DOHH2 (cell line): ENCODE measurements at regions not wholly inside any gene's neighbourhood (a gene's known extent, or its start where the extent isn't known, plus 50 kb on each side); places are given as distances from the start of the nearest gene placed in this dataset.

ENCODE experiments used
- H3F3A ChIP-seq: fragments of 200-600 bp; sonication (generic), shearing (Covaris generic); 2 replicates; pipeline ENCODE4 v1.6.0; 2016; ENCODE audit warnings: antibody characterized with exemption, mild to moderate bottlenecking; ENCODE audit not compliant: control insufficient read depth, insufficient read depth
- H3K27ac ChIP-seq: fragments of 200-600 bp; sonication (generic); 2 replicates; pipeline ENCODE4 v1.5.1; 2014; ENCODE audit warnings: low read depth, mild to moderate bottlenecking, low read length, moderate library complexity
- H3K27me3 ChIP-seq: fragments of 200-600 bp; sonication (generic); 2 replicates; pipeline ENCODE4 v1.6.1; 2014; ENCODE audit warnings: mild to moderate bottlenecking, low read length, mixed read lengths; ENCODE audit not compliant: control insufficient read depth
- H3K36me3 ChIP-seq: fragments of 200-600 bp; sonication (generic); 2 replicates; pipeline ENCODE4 v1.6.1; 2014; ENCODE audit warnings: mild to moderate bottlenecking, low read length, moderate library complexity, mixed read lengths; ENCODE audit not compliant: control insufficient read depth
- H3K4me1 ChIP-seq: fragments of 200-600 bp; sonication (generic); 2 replicates; pipeline ENCODE4 v1.6.1; 2014; ENCODE audit warnings: mild to moderate bottlenecking, low read length, mixed read lengths; ENCODE audit not compliant: control insufficient read depth
- H3K4me2 ChIP-seq: fragments of 200-600 bp; sonication (generic); 2 replicates; pipeline ENCODE4 v1.6.0; 2014; ENCODE audit warnings: mild to moderate bottlenecking, low read length, moderate library complexity
- H3K4me3 ChIP-seq: fragments of 200-600 bp; sonication (generic); 2 replicates; pipeline ENCODE4 v1.5.1; 2014; ENCODE audit warnings: mild to moderate bottlenecking, low read length, mixed read lengths
- H3K79me2 ChIP-seq: fragments of 200-600 bp; sonication (generic); 2 replicates; pipeline ENCODE4 v1.6.1; 2014; ENCODE audit warnings: mild to moderate bottlenecking, low read length, mixed read lengths; ENCODE audit not compliant: control insufficient read depth
- H3K9me2 ChIP-seq: fragments of 200-600 bp; sonication (generic); replicated peaks from 2 replicates; pipeline ENCODE4 v1.6.1; 2014; ENCODE audit warnings: mild to moderate bottlenecking, low read length, mixed read lengths; ENCODE audit not compliant: control insufficient read depth
- H3K9me3 ChIP-seq: fragments of 200-600 bp; sonication (generic); 2 replicates; pipeline ENCODE4 v1.6.1; 2014; ENCODE audit warnings: antibody characterized with exemption, low read length, mixed read lengths; ENCODE audit not compliant: control insufficient read depth, insufficient read depth
- H4K20me1 ChIP-seq: fragments of 200-600 bp; sonication (generic); 2 replicates; pipeline ENCODE4 v1.6.0; 2014; ENCODE audit warnings: low read depth, mild to moderate bottlenecking, antibody characterized with exemption, low read length, moderate library complexity; ENCODE audit not compliant: control insufficient read depth, insufficient read depth
- EZH2phosphoT487 ChIP-seq: fragments of 200-600 bp; sonication (generic); IDR thresholded peaks from 2 replicates; pipeline ENCODE4 v1.6.1; 2017; ENCODE audit warnings: borderline replicate concordance, mild to moderate bottlenecking, antibody characterized with exemption, low read length, moderate library complexity, mixed read lengths
- TF ChIP-seq, protein P1 (sequence below): fragments of 200-600 bp; sonication (generic); IDR thresholded peaks from one replicate; pipeline ENCODE4 v1.5.1; 2014; ENCODE audit warnings: antibody characterized with exemption, mild to moderate bottlenecking, low read depth, low read length; ENCODE audit not compliant: poor library complexity, severe bottlenecking

DNA sequence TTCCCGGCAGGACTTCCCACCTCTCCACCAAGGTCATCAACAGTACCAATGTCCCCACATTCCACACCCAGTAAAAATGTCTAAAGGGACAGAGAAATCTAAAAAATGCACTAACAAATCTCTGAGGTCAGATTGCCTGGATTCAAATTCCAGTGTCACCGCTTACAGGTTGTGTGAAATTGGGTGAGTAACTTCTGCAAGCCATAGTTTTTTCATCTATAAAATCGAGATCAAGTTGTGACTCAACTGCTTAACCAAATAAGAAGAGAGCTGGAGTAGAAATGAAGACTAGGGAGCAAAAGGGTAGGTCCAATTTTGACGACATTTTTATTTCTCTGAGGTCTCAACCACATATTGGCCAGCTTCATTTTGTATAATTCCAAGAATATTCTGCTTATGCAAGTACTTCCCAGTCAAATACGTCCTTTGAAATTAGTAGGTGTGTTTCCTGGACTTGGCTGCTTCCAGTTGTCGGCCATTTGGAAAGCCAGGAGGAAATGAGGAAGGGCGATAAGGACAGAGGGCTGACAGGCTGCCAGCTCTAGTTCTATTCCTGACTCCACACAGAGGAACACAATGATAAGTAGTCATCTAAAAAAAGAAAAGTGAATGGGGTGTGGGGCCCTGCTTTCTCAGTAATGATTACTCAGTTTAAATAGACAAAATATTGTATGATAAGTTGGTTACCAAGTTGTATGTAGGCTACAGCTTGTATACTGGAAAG lies 57.7 kb upstream of the ZC3H11B start:
- Histone ChIP-seq H3K27ac (no peak overlapping the region), H3K4me3 (no peak overlapping the region), H3F3A (no peaks in the 10 kb centered on the region), H3K4me1 (no peaks in the 10 kb centered on the region), H3K4me2 (no peak overlapping the region), H4K20me1 (no peaks in the 10 kb centered on the region), H3K27me3 (no peaks in the 10 kb centered on the region), H3K9me2 (no peaks in the 10 kb centered on the region), H3K9me3 (no peaks in the 10 kb centered on the region), H3K36me3 (no peaks in the 10 kb centered on the region), H3K79me2 (no peaks in the 10 kb centered on the region)
- no peak for TF ChIP-seq EZH2phosphoT487
- TF ChIP-seq, protein P1, sequence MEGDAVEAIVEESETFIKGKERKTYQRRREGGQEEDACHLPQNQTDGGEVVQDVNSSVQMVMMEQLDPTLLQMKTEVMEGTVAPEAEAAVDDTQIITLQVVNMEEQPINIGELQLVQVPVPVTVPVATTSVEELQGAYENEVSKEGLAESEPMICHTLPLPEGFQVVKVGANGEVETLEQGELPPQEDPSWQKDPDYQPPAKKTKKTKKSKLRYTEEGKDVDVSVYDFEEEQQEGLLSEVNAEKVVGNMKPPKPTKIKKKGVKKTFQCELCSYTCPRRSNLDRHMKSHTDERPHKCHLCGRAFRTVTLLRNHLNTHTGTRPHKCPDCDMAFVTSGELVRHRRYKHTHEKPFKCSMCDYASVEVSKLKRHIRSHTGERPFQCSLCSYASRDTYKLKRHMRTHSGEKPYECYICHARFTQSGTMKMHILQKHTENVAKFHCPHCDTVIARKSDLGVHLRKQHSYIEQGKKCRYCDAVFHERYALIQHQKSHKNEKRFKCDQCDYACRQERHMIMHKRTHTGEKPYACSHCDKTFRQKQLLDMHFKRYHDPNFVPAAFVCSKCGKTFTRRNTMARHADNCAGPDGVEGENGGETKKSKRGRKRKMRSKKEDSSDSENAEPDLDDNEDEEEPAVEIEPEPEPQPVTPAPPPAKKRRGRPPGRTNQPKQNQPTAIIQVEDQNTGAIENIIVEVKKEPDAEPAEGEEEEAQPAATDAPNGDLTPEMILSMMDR = no peak

DNA sequence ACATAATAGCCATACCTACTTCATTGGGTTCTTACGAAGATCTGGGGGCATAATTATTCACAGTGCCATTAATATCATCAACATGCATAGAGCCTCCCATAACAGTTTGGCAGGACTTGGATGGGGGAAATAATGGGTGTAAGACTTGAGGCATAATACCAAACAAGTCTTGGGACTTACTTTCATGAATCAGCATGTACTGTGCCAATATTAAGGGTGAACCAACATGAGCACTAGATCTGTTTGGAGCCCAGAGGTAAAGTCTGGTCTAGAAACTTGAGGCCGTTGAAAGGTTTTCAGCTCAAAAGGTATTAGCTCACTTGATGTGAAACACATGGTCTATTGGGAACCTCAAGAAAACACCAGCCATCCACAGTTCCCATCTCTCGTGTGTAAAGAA lies 56.7 kb upstream of the ZC3H11B start:
- H3K4me3 ChIP-seq = no peak overlapping the region
- no peaks in the 10 kb centered on the region for H3K27me3 ChIP-seq
- H3K4me1 ChIP-seq = no peaks in the 10 kb centered on the region
- no peak overlapping the region for H3K27ac ChIP-seq
- H3K9me3 ChIP-seq = no peaks in the 10 kb centered on the region
- TF ChIP-seq EZH2phosphoT487 = no peak
- TF ChIP-seq, protein P1 = no peak
- no peaks in the 10 kb centered on the region for H3K9me2 ChIP-seq
- H3K79me2 ChIP-seq = no peaks in the 10 kb centered on the region
- no peaks in the 10 kb centered on the region for H3F3A ChIP-seq
- H3K36me3 ChIP-seq = no peaks in the 10 kb centered on the region
- no peaks in the 10 kb centered on the region for H4K20me1 ChIP-seq
- H3K4me2 ChIP-seq = no peak overlapping the region

DNA sequence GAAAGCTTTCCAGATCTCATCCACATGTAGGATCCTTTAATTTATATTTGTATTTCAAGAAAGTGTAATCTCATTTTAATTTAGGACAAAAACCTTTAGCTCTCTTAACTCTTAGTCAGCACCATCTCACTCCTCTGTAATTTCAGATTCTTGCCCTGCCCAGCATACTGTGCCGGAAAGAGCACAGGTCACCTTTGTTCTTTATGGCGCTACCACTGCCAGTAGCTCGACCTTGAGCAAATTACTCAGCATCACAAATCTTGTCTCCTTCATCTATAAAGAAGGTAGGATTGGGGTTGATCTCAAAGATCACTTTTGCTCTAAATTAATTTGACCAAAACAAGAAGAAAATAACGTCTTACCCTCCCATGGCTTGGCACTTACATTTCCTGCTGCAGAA lies 56.1 kb upstream of the ZC3H11B start:
- H3K79me2 ChIP-seq = no peaks in the 10 kb centered on the region
- H3K27me3 ChIP-seq = no peaks in the 10 kb centered on the region
- no peaks in the 10 kb centered on the region for H3K4me1 ChIP-seq
- no peak overlapping the region for H3K27ac ChIP-seq
- no peak overlapping the region for H3K4me3 ChIP-seq
- no peak overlapping the region for H3K4me2 ChIP-seq
- H3K36me3 ChIP-seq = no peaks in the 10 kb centered on the region
- H3F3A ChIP-seq = no peaks in the 10 kb centered on the region
- TF ChIP-seq EZH2phosphoT487 = no peak
- TF ChIP-seq, protein P1 = no peak
- no peaks in the 10 kb centered on the region for H3K9me3 ChIP-seq
- no peaks in the 10 kb centered on the region for H3K9me2 ChIP-seq
- H4K20me1 ChIP-seq = no peaks in the 10 kb centered on the region
